GM12891 (cell line): ENCODE measurements at regions not wholly inside any gene's neighbourhood (a gene's known extent, or its start where the extent isn't known, plus 50 kb on each side); places are given as distances from the start of the nearest gene placed in this dataset.

ENCODE experiments used
- POLR2A ChIP-seq: IDR thresholded peaks from 2 replicates; pipeline ENCODE4 v1.6.1; 2011; ENCODE audit warnings: low read depth, low read length, control low read depth
- POLR2AphosphoS5 ChIP-seq: IDR thresholded peaks from 2 replicates; pipeline ENCODE4 v1.6.1; 2011; ENCODE audit warnings: low read depth, low read length, control low read depth

DNA sequence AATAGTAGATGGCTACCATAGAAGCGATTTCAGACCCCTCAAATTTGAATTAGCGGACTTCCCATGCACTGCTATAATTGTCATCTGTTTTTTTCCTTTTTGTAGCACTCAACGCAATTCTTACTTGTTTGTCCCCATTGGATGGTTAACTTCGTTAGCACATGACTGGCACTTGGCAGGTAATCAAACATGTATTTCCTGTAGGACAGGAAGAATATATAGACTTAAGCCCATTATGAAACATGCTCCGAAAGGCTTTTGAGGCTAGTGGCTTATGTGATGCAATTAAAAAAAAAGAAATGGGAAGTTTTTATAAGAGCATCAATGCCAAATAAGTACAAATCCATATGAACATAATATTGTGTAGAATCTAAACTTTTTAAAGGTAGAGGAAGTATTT, 301.2 kb downstream of the PSAT1 start:
- TF ChIP-seq POLR2A (no peak), POLR2AphosphoS5 (no peak)
